H1 (cell line): ENCODE measurements at regions not wholly inside any gene's neighbourhood (a gene's known extent, or its start where the extent isn't known, plus 50 kb on each side); places are given as distances from the start of the nearest gene placed in this dataset.

Experiments
- CTCF ChIP-seq, 3 experiments: IDR thresholded peaks; 1 replicate in 2 of 3; 2 replicates in 1 of 3; pipeline versions ENCODE4 v1.5.1 to v1.6.1; 2011; ENCODE audit warnings: low read length in 3 of 3, mild to moderate bottlenecking in 3 of 3, inconsistent platforms in 2 of 3, low read depth in 1 of 3, moderate library complexity in 1 of 3; ENCODE audit not compliant: insufficient read depth in 1 of 3; ENCODE audit errors: control extremely low read depth in 1 of 3
- POLR2A ChIP-seq, 2 experiments: IDR thresholded peaks; 1 replicate in 1 of 2; 2 replicates in 1 of 2; pipeline ENCODE4 v1.6.1; 2011; ENCODE audit warnings: low read depth in 2 of 2, low read length in 2 of 2, mild to moderate bottlenecking in 2 of 2; ENCODE audit errors: control extremely low read depth in 1 of 2

- TF ChIP-seq POLR2A (IDR thresholded peaks at IDR 0.05; ENCODE audit: control extremely low read depth in 1 of 2, low read depth in 2 of 2, low read length in 2 of 2) (no peak), CTCF (IDR thresholded peaks at IDR 0.05; ENCODE audit: control extremely low read depth in 1 of 3, insufficient read depth in 1 of 3, low read depth in 1 of 3, low read length in 3 of 3) (no peak)
These were observed 100.9 kb downstream of the CD83 start for GRCh38 chr6:14218519-14218800.
